ENCODE measurements at regions not wholly inside any gene's neighbourhood (a gene's known extent, or its start where the extent isn't known, plus 50 kb on each side); places are given as distances from the start of the nearest gene placed in this dataset.

DNA sequence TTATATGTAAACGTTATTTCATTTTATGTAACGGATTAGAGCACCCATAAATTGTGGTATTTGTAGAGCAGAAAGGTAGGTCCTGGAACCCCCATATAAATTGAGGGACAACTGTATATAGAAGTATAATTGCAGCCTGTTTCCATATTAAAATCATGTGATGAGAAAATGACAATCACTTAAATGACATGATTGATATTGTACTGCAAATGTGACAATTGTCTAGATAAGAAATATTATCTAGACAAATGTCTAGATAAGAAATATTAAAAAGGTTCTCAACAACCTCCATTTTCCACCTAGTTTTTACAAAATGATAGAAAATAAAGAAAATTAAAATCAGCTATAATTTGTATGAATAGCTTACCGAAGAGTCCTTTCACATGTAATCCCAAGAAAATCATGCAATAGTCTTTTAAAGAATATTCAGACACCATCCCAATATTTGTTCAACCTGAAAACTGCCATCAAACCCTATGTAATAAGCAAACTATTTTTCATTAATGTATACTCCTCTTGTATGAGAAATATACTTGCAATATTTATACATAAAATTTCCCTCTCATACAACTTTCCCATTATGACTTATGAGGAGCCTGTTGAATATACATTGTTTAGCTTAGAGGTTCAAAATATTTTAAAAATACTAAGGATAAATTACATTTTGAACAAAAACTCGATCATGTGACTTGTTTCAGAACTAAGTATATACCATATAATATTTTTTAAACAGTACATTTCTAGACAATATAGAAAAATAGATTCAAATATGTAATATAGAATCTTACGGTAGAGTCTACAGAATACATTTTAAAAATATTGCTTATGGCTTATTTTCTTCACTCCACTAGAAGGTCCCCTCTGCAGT is 153.2 kb downstream of the CRPPA start:
- TF ChIP-seq, protein P1, sequence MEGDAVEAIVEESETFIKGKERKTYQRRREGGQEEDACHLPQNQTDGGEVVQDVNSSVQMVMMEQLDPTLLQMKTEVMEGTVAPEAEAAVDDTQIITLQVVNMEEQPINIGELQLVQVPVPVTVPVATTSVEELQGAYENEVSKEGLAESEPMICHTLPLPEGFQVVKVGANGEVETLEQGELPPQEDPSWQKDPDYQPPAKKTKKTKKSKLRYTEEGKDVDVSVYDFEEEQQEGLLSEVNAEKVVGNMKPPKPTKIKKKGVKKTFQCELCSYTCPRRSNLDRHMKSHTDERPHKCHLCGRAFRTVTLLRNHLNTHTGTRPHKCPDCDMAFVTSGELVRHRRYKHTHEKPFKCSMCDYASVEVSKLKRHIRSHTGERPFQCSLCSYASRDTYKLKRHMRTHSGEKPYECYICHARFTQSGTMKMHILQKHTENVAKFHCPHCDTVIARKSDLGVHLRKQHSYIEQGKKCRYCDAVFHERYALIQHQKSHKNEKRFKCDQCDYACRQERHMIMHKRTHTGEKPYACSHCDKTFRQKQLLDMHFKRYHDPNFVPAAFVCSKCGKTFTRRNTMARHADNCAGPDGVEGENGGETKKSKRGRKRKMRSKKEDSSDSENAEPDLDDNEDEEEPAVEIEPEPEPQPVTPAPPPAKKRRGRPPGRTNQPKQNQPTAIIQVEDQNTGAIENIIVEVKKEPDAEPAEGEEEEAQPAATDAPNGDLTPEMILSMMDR (IDR thresholded peaks at IDR 0.05) = no peak
- TF ChIP-seq POLR2A (IDR thresholded peaks at IDR 0.05) = no peak
